ENCODE measurements at regions not wholly inside any gene's neighbourhood (a gene's known extent, or its start where the extent isn't known, plus 50 kb on each side); places are given as distances from the start of the nearest gene placed in this dataset.
A peak's percentile ranks its signal among the peaks of the same experiment; 100 is the strongest.

DNA sequence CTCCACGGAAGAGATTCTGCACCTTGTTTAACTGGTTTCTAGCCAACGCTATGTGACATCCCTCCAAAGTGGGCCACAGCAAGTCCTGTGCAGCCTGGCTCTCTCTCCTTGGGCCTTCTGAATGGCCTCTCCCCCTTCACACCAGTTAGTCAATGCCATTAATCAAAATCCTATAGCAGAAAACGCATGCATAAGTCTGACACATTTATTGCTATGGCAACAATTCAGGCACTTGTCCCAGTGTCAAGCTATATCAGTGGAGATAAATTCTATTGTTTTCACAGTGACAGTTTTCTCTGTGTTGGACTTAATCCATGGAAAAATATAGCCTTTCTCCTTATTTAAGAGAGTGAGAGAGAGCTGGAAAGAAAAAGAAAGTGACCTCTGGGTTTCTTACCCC, 87.2 kb upstream of the TOX3 start (continued):
- no peak for TF ChIP-seq ZNF546 (CRISPR knock-in tag; conservative IDR thresholded peaks at IDR 0.05)
- TF ChIP-seq, protein P1, sequence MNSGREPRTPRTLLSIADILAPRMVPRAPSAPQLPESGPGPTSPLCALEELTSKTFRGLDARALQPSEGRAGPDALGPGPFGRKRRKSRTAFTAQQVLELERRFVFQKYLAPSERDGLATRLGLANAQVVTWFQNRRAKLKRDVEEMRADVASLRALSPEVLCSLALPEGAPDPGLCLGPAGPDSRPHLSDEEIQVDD (CRISPR knock-in tag; IDR thresholded peaks at IDR 0.05; ENCODE audit: borderline replicate concordance), result no peak

DNA sequence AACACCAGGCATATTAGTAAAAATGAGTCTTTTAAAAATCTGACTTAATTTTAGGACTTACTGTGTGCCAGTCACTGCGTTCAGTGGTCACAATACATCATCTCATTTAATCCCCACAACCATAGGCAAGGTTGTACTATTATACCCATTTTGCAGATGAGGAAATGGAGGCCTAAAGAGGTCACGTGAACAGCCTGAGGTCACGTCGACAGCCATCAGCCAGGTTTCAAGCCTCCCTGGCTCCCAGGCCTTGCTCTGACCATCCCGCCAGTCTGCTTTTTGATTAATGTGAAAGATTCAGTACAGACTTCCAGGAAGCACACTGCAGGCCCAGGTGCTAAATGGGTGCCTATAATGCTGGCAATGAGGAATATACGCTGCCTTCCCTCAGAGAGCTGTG, 86.3 kb upstream of the TOX3 start:
- Histone ChIP-seq H3K27me3 (ENCODE audit: control insufficient read depth in 1 of 2, insufficient read depth in 2 of 2, low read length in 2 of 2) (peaks cover 0 to 2% of the 10 kb centered on the region in 2 experiments; a peak in 2 of 5 replicates), H3K4me1 (ENCODE audit: insufficient read depth, low read length) (peaks cover 10% of the 10 kb centered on the region), H4K20me1 (ENCODE audit: insufficient read depth, low read length) (no peaks in the 10 kb centered on the region), H3K79me2 (ENCODE audit: insufficient read depth, low read length) (no peaks in the 10 kb centered on the region), H3K9ac (ENCODE audit: insufficient read depth, low read depth, low read length) (no peak overlapping the region), H2AFZ (ENCODE audit: low read length) (no peak overlapping the region), H3K4me3 (replicated peaks in 1 of 3; ENCODE audit: insufficient read depth in 1 of 3, low read depth in 2 of 3, low read length in 3 of 3) (no peak overlapping the region), H3K9me3 (ENCODE audit: low read length) (peaks cover 10% of the 10 kb centered on the region; the same call in 1 of the 2 replicates), H3K4me2 (ENCODE audit: low read depth, low read length) (no peak overlapping the region), H3K27ac (ENCODE audit: extremely low read length, insufficient read depth, low read length) (no peak overlapping the region), H3K36me3 (replicated peaks in 1 of 2; ENCODE audit: control insufficient read depth in 1 of 2, insufficient read depth in 2 of 2, low read length in 2 of 2) (no peaks in the 10 kb centered on the region)
- ATAC-seq, result no peak
- TF ChIP-seq ZNF629 (CRISPR knock-in tag; conservative IDR thresholded peaks at IDR 0.05) (peak; percentile 85), FOXA3 (CRISPR knock-in tag; IDR thresholded peaks at IDR 0.05) (no peak), ETV5 (CRISPR knock-in tag; IDR thresholded peaks at IDR 0.05; ENCODE audit: borderline replicate concordance) (no peak), ZNF143 (CRISPR knock-in tag; IDR thresholded peaks at IDR 0.05) (no peak), POLR2AphosphoS5 (IDR thresholded peaks at IDR 0.05; ENCODE audit: low read depth, low read length) (no peak), HMG20A (CRISPR knock-in tag; IDR thresholded peaks at IDR 0.05; ENCODE audit: borderline replicate concordance) (no peak), ZNF468 (CRISPR knock-in tag; IDR thresholded peaks at IDR 0.05) (no peak), TOE1 (CRISPR knock-in tag; IDR thresholded peaks at IDR 0.05) (no peak)
- CTCF ChIA-PET (ENCODE audit: low intra/inter-chr PET ratio, low total read pairs), result no interaction called here
- in situ Hi-C loops (cut with HindIII; ENCODE audit: extremely low pct_ligation_motif_present, low pct_unique_long_range_greater_than_20kb) (no loop called here), intact Hi-C loops (cut with micrococcal nuclease; ENCODE audit: unreplicated experiment) (no loop called here)
- WGBS (ENCODE audit: low lambda C conversion rate), result 77% methylated on average over 6 of the region's 6 CpGs
- POLR2A ChIA-PET, result interaction anchor here (1.2 kb wide), 1 partner anchor 21 kb away, joined by 4 read pairs; no protein-coding TSS in a partner anchor
- no peak for DNase-seq (ENCODE audit: low spot score)
- FAIRE-seq, result no peak
- no TSS peak for BruUV-seq (replicated peaks)
